DND-41 (cell line): ENCODE measurements at regions not wholly inside any gene's neighbourhood (a gene's known extent, or its start where the extent isn't known, plus 50 kb on each side); places are given as distances from the start of the nearest gene placed in this dataset.

ENCODE experiments used
- ATAC-seq: fragments of 200-7000 bp; cut with Tn5 transposase; 3 replicates; pipeline ENCODE4 v1.9.1; 2021; ENCODE audit warnings: low read depth; ENCODE audit not compliant: insufficient read depth
- DNase-seq: peaks from one replicate; pipeline ENCODE4 v3.0.0-alpha.2; 2020
- H2AFZ ChIP-seq: 2 replicates; pipeline ENCODE4 v1.6.0; 2012; ENCODE audit warnings: low read depth, low read length
- H3K27ac ChIP-seq: 2 replicates; pipeline ENCODE4 v1.5.1; 2012; ENCODE audit warnings: low read length, inconsistent platforms
- H3K27me3 ChIP-seq: fragments of 200-600 bp; sonication (generic); 2 replicates; pipeline ENCODE4 v1.6.0; 2012; ENCODE audit warnings: low read length, mild to moderate bottlenecking, inconsistent platforms; ENCODE audit not compliant: insufficient read depth, poor library complexity
- H3K36me3 ChIP-seq: 2 replicates; pipeline ENCODE4 v1.5.1; 2012; ENCODE audit warnings: low read length, inconsistent platforms; ENCODE audit not compliant: insufficient read depth
- H3K4me1 ChIP-seq: 2 replicates; pipeline ENCODE4 v1.5.1; 2012; ENCODE audit warnings: mild to moderate bottlenecking, low read length; ENCODE audit not compliant: insufficient read depth
- H3K4me2 ChIP-seq: 2 replicates; pipeline ENCODE4 v1.6.0; 2012; ENCODE audit warnings: mild to moderate bottlenecking, moderate library complexity, low read length, inconsistent platforms; ENCODE audit not compliant: insufficient read depth
- H3K4me3 ChIP-seq, 2 experiments: fragments of 200-600 bp in 1 of 2; shearing (Covaris generic) in 1 of 2; 2 replicates each; pipeline ENCODE4 v1.5.1; 2012 to 2016; ENCODE audit warnings: inconsistent platforms in 2 of 2, low read length in 2 of 2, mild to moderate bottlenecking in 2 of 2, low read depth in 1 of 2, moderate library complexity in 1 of 2
- H3K79me2 ChIP-seq: 2 replicates; pipeline ENCODE4 v1.6.0; 2012; ENCODE audit warnings: low read length, inconsistent platforms; ENCODE audit not compliant: insufficient read depth
- H3K9ac ChIP-seq: 2 replicates; pipeline ENCODE4 v1.6.0; 2012; ENCODE audit warnings: low read depth, mild to moderate bottlenecking, inconsistent platforms, low read length, moderate library complexity
- H3K9me3 ChIP-seq: 2 replicates; pipeline ENCODE4 v1.5.1; 2012; ENCODE audit warnings: low read length, moderate library complexity, mild to moderate bottlenecking, inconsistent platforms; ENCODE audit not compliant: insufficient read depth, severe bottlenecking
- H4K20me1 ChIP-seq: 2 replicates; pipeline ENCODE4 v1.6.0; 2012; ENCODE audit warnings: low read length; ENCODE audit not compliant: insufficient read depth
- EZH2 ChIP-seq: IDR thresholded peaks from 3 replicates; pipeline ENCODE4 v1.6.1; 2012; ENCODE audit warnings: borderline replicate concordance, low read depth, mild to moderate bottlenecking, moderate library complexity, low read length, inconsistent platforms; ENCODE audit not compliant: severe bottlenecking
- TF ChIP-seq, protein P1 (sequence below): IDR thresholded peaks from 2 replicates; pipeline ENCODE4 v1.5.1; 2012; ENCODE audit warnings: borderline replicate concordance, low read length, moderate library complexity, mild to moderate bottlenecking; ENCODE audit not compliant: poor library complexity, severe bottlenecking; ENCODE audit errors: extremely low read depth

DNA sequence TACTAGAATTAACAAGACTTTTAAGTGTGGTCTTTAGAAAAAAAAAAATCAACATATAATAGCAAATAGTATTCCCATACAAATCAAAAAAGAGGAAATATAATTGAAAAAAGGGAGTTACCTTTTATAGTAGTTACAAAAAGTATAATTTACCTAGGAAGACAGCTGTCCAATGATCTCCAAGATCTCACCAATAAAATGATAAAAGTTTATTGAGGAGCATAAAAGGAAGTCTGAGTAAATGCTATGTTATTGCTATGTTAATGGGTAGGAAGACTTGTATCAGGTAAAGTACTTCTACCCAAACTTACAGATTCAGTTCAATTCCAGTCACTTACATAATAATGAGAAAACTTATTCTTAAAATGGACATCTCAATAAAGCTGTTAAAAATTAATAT, 379.0 kb upstream of the TPM1 start:
- Histone ChIP-seq H4K20me1 (no peaks in the 10 kb centered on the region), H2AFZ (no peak overlapping the region), H3K4me2 (no peak overlapping the region), H3K27me3 (peaks cover under 1% of the 10 kb centered on the region), H3K4me3 (no peak overlapping the region), H3K4me1 (no peaks in the 10 kb centered on the region), H3K27ac (no peak overlapping the region), H3K36me3 (no peaks in the 10 kb centered on the region), H3K9me3 (no peaks in the 10 kb centered on the region), H3K9ac (no peak overlapping the region), H3K79me2 (no peaks in the 10 kb centered on the region)
- no peak for TF ChIP-seq EZH2
- TF ChIP-seq, protein P1, sequence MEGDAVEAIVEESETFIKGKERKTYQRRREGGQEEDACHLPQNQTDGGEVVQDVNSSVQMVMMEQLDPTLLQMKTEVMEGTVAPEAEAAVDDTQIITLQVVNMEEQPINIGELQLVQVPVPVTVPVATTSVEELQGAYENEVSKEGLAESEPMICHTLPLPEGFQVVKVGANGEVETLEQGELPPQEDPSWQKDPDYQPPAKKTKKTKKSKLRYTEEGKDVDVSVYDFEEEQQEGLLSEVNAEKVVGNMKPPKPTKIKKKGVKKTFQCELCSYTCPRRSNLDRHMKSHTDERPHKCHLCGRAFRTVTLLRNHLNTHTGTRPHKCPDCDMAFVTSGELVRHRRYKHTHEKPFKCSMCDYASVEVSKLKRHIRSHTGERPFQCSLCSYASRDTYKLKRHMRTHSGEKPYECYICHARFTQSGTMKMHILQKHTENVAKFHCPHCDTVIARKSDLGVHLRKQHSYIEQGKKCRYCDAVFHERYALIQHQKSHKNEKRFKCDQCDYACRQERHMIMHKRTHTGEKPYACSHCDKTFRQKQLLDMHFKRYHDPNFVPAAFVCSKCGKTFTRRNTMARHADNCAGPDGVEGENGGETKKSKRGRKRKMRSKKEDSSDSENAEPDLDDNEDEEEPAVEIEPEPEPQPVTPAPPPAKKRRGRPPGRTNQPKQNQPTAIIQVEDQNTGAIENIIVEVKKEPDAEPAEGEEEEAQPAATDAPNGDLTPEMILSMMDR, result no peak
- ATAC-seq (no peak), DNase-seq (no peak)

DNA sequence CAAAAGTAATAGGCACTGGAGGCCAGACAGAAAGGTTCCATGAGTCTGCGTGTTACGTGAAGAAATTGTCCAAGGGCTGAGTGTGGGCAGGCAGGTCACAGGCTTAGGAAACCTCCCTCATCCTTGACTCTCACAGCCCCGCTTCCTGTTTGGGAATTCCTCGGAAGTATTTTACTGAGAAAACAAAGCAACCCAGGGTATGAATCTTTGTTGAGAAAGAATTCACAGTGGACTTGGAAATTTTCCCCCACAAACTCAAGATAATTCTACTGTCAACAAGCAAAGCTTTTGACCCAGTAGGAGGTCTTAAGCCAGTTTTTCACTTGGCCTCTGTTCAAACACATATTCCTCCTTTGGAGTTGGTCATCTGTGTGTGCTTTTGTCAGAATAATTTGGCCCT, 377.1 kb upstream of the TPM1 start:
- H3K9ac ChIP-seq, result no peak overlapping the region
- no peak overlapping the region for H3K4me3 ChIP-seq
- ATAC-seq (no peak), DNase-seq (no peak)
- no peaks in the 10 kb centered on the region for H3K36me3 ChIP-seq
- H3K27ac ChIP-seq, result no peak overlapping the region
- no peaks in the 10 kb centered on the region for H3K79me2 ChIP-seq
- no peak overlapping the region for H3K4me2 ChIP-seq
- H4K20me1 ChIP-seq, result no peaks in the 10 kb centered on the region
- no peaks in the 10 kb centered on the region for H3K4me1 ChIP-seq
- H3K27me3 ChIP-seq, result no peaks in the 10 kb centered on the region
- H2AFZ ChIP-seq, result no peak overlapping the region
- H3K9me3 ChIP-seq, result no peaks in the 10 kb centered on the region
- TF ChIP-seq, protein P1, result no peak
- no peak for TF ChIP-seq EZH2

DNA sequence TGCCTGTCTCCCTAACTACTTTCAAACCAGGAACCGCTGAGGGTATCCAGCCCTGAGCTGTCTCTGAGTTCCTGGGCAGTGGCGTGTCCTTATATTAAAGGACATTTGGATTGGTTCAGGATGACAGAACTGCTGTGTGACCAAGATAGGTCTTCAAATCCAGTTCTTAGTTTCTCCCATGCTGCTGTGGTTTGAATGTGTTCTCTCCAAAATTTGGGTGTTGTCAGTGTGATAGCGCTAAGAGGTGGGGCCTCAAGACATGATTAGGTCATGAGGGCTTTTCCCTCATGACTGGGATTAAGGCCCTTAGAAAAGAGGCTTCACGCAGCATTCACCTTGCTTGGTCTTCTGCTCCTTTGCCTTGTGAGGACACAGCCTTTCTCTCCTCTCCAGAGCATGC, 376.5 kb upstream of the TPM1 start:
- no peak overlapping the region for H3K4me2 ChIP-seq
- no peak overlapping the region for H3K4me3 ChIP-seq
- TF ChIP-seq EZH2, result no peak
- TF ChIP-seq, protein P1, result no peak
- H3K79me2 ChIP-seq, result no peaks in the 10 kb centered on the region
- DNase-seq (no peak), ATAC-seq (no peak)
- H3K36me3 ChIP-seq, result no peaks in the 10 kb centered on the region
- no peak overlapping the region for H3K27ac ChIP-seq
- H3K9ac ChIP-seq, result no peak overlapping the region
- no peaks in the 10 kb centered on the region for H3K27me3 ChIP-seq
- H3K9me3 ChIP-seq, result no peaks in the 10 kb centered on the region
- H3K4me1 ChIP-seq, result no peaks in the 10 kb centered on the region
- no peak overlapping the region for H2AFZ ChIP-seq
- H4K20me1 ChIP-seq, result no peaks in the 10 kb centered on the region

DNA sequence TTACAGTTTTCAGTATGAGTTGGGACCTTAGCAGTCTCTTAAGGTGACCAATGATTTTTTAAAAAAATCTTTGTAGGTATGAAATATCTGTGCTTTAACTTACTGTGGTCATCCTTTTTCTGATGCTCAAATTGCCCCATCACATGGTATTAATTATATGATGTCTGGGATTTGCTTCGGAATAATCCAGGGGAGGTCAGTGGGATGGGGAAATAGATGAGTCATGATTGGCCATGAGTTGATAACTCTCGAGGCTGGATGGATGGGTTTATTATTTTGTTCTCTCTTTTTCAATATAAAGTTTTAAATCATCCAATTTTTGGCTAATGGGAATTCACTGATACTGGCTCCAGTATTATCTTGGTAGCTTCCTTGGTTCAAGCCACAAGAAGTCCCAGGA, 370.3 kb upstream of the TPM1 start:
- DNase-seq, result no peak
- no peak for ATAC-seq

More for the DNA sequence above, 370.3 kb upstream of the TPM1 start:
- no peaks in the 10 kb centered on the region for H3K4me1 ChIP-seq
- TF ChIP-seq, protein P1, result no peak
- TF ChIP-seq EZH2, result no peak
- H4K20me1 ChIP-seq, result no peaks in the 10 kb centered on the region
- H3K27me3 ChIP-seq, result peaks cover 3% of the 10 kb centered on the region
- H3K36me3 ChIP-seq, result no peaks in the 10 kb centered on the region
- H2AFZ ChIP-seq, result no peak overlapping the region
- H3K27ac ChIP-seq, result no peak overlapping the region
- H3K4me3 ChIP-seq, result no peak overlapping the region
- H3K9me3 ChIP-seq, result no peaks in the 10 kb centered on the region
- H3K79me2 ChIP-seq, result no peaks in the 10 kb centered on the region
- no peak overlapping the region for H3K9ac ChIP-seq
- no peak overlapping the region for H3K4me2 ChIP-seq
